HFF-Myc (cell line): ENCODE measurements at regions not wholly inside any gene's neighbourhood (a gene's known extent, or its start where the extent isn't known, plus 50 kb on each side); places are given as distances from the start of the nearest gene placed in this dataset.

Experiments
- DNase-seq: peaks from one replicate; pipeline ENCODE4 v3.0.0-alpha.2; 2011; ENCODE audit warnings: low read depth; ENCODE audit errors: extremely low read depth
- H3K4me3 ChIP-seq: replicated peaks from 2 replicates; pipeline ENCODE4 v1.5.1; 2011; ENCODE audit warnings: low read depth, mild to moderate bottlenecking, control low read depth, low read length
- CTCF ChIP-seq: IDR thresholded peaks from 2 replicates; pipeline ENCODE4 v1.5.1; 2012; ENCODE audit warnings: mild to moderate bottlenecking, low read depth, low read length, control low read depth; ENCODE audit errors: missing control alignments

DNA sequence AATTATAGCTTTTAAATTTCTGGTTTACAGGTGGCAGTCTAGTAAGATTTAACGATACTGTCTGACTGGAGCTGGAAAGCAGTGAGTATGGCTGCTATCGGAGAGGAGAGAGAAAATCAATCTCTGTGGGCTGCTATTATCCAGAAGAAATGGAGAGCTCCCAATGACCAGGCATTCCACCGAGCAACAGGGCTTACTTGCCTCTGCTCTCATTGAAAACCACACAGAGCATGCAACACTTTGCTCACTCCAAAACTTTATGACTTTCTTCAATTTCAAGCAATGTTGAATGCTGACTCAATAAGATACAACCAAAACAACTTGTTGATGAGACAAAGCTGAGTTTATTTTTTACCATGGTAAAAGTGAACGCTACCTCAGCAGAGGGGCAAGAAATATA, 337.0 kb upstream of the NCAM2 start:
- H3K4me3 ChIP-seq: no peak overlapping the region
- TF ChIP-seq CTCF: no peak
- no peak for DNase-seq

DNA sequence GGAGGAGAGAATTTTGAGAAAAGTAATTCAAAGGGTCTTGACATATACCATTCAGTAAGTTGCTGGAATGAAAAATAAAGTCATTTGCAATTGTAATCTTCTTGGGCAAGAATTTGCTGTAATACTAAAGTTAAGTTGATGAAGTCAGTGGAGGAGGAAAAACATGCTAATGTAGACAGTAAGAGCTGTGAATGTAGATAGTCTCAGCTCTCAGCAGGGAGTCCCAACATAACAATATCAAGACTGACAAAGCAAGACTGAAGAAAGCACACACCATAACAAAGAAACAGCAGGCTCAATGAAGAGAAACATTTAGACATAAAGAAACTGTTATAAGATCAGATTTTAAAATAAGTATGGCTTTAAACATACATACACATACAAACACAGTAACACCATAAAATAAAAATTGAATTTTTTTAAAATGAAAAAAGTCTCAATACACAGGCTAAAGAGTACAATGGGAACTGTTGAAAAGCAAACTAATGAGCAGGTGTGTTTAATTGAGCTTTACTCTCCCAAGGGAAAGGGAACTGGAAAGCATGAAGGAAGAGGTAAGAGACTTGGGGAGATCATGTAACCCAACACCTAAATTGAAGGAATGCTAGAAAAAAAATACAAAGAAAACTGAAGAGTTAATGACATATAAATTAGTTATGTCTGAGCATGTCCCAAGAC, 336.3 kb upstream of the NCAM2 start:
- TF ChIP-seq CTCF: no peak
- H3K4me3 ChIP-seq: no peak overlapping the region
- DNase-seq: no peak

GRCh38 chr21:20662514-20662913, 335.7 kb upstream of the NCAM2 start:
- no peak for TF ChIP-seq CTCF
- H3K4me3 ChIP-seq: no peak overlapping the region
- no peak for DNase-seq

DNA sequence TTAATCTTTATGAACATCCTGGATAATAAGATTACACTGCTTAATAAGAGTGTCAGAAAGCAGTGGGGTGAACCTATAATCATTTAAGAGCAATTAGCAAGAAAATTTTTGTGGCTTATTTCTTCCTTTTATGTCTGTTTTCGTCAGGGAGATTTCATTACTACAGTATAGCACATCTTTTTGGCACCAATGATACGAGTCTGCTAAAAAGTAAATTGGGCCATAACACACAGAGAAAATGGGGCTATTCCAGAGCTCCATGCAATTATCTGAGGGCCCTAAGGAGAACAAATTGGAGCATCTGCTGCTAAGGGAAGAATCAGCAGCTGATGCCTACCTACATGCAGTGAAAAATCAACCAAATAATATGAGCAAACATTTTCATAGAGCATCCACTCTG, 330.3 kb upstream of the NCAM2 start:
- DNase-seq: no peak
- H3K4me3 ChIP-seq: no peak overlapping the region
- no peak for TF ChIP-seq CTCF

GRCh38 chr21:20685475-20685874, 312.7 kb upstream of the NCAM2 start:
- TF ChIP-seq CTCF: no peak

DNA sequence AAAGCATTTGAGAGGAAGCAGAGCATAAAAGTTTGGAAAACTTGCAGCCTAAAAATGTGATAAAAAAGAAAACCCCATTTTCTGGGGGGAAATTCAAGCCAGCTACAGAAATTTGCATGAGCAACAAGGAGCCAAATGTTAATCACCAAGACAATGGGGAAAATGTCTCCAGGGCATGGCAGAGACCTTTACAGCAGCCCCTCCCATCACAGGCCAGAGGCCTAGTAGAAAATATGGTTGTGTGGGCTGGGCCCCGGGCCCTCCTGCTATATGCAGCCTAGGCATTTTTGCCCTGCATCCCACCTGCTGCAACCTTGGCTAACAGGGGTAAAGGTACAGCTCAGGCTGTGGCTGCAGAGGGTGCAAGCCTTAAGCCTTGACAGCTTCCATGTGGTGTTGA, 299.6 kb upstream of the NCAM2 start:
- no peak overlapping the region for H3K4me3 ChIP-seq
- no peak for TF ChIP-seq CTCF
- no peak for DNase-seq

More at GRCh38 chr21:20685475-20685874, 312.7 kb upstream of the NCAM2 start:
- H3K4me3 ChIP-seq: no peak overlapping the region
- no peak for DNase-seq

- TF ChIP-seq CTCF: no peak
- no peak for DNase-seq
- no peak overlapping the region for H3K4me3 ChIP-seq
Measured at GRCh38 chr21:20701235-20701634, 297.0 kb upstream of the NCAM2 start.
